Medulla oblongata (tissue), 1 donor: ENCODE measurements at regions not wholly inside any gene's neighbourhood (a gene's known extent, or its start where the extent isn't known, plus 50 kb on each side); places are given as distances from the start of the nearest gene placed in this dataset.

Experiments
- DNase-seq: peaks from one replicate; pipeline ENCODE4 v3.0.0-alpha.2; 2015; ENCODE audit errors: extremely low spot score

- no peak for DNase-seq
Measured at GRCh38 chr12:58576916-58577315, 343.4 kb downstream of the LRIG3 start.

- DNase-seq = no peak
Measured at GRCh38 chr12:58580095-58580494, 340.2 kb downstream of the LRIG3 start.

- DNase-seq = no peak
Measured at GRCh38 chr12:58583529-58583928, 336.8 kb downstream of the LRIG3 start.

- DNase-seq = no peak
Measured at GRCh38 chr12:58583940-58584339, 336.4 kb downstream of the LRIG3 start.

GRCh38 chr12:58584880-58585279, 335.4 kb downstream of the LRIG3 start:
- DNase-seq = no peak

GRCh38 chr12:58586762-58587161, 333.5 kb downstream of the LRIG3 start:
- DNase-seq = no peak

- no peak for DNase-seq
Measured at GRCh38 chr12:58588770-58589169, 331.5 kb downstream of the LRIG3 start.

- peak; percentile 10 for DNase-seq
Measured at GRCh38 chr12:58592475-58593207, 327.7 kb downstream of the LRIG3 start.

GRCh38 chr12:58593557-58594304, 326.6 kb downstream of the LRIG3 start:
- no peak for DNase-seq

GRCh38 chr12:58596381-58596780, 323.9 kb downstream of the LRIG3 start:
- DNase-seq = no peak

GRCh38 chr12:58601529-58601928, 318.8 kb downstream of the LRIG3 start:
- DNase-seq = peak; percentile 9

- DNase-seq = no peak
Measured at GRCh38 chr12:58602179-58602578, 318.1 kb downstream of the LRIG3 start.

GRCh38 chr12:58602736-58603135, 317.6 kb downstream of the LRIG3 start:
- peak; percentile 6 for DNase-seq

GRCh38 chr12:58607805-58608204, 312.5 kb downstream of the LRIG3 start:
- no peak for DNase-seq

- no peak for DNase-seq
Measured at GRCh38 chr12:58608711-58609110, 311.6 kb downstream of the LRIG3 start.

- no peak for DNase-seq
Measured at GRCh38 chr12:58615047-58615446, 305.3 kb downstream of the LRIG3 start.

- DNase-seq = no peak
Measured at GRCh38 chr12:58615576-58615975, 304.7 kb downstream of the LRIG3 start.

GRCh38 chr12:58616618-58617017, 303.7 kb downstream of the LRIG3 start:
- DNase-seq = no peak

- DNase-seq = no peak
Measured at GRCh38 chr12:58621126-58621525, 299.2 kb downstream of the LRIG3 start.

- no peak for DNase-seq
Measured at GRCh38 chr12:58629376-58629775, 290.9 kb downstream of the LRIG3 start.

- DNase-seq = no peak
Measured at GRCh38 chr12:58633479-58633878, 286.8 kb downstream of the LRIG3 start.

GRCh38 chr12:58639318-58639934, 280.9 kb downstream of the LRIG3 start:
- DNase-seq = no peak

GRCh38 chr12:58640314-58640713, 280.0 kb downstream of the LRIG3 start:
- no peak for DNase-seq
